ENCODE measurements at regions not wholly inside any gene's neighbourhood (a gene's known extent, or its start where the extent isn't known, plus 50 kb on each side); places are given as distances from the start of the nearest gene placed in this dataset.

GRCh38 chr16:9539346-9539745 is 447.9 kb downstream of the HAPSTR1 start:
- TF ChIP-seq EZH2 (IDR thresholded peaks at IDR 0.05; ENCODE audit: borderline replicate concordance, low read depth, low read length, poor library complexity, severe bottlenecking) (no peak), CTCF (conservative IDR thresholded peaks at IDR 0.05; ENCODE audit: low read depth, low read length) (no peak)
